ENCODE measurements at regions not wholly inside any gene's neighbourhood (a gene's known extent, or its start where the extent isn't known, plus 50 kb on each side); places are given as distances from the start of the nearest gene placed in this dataset.
"Not testable (repeated sequence)": the region's sequence is repeated elsewhere in the genome, so short reads cannot be mapped to it uniquely, and the experiment has no call there.

DNA sequence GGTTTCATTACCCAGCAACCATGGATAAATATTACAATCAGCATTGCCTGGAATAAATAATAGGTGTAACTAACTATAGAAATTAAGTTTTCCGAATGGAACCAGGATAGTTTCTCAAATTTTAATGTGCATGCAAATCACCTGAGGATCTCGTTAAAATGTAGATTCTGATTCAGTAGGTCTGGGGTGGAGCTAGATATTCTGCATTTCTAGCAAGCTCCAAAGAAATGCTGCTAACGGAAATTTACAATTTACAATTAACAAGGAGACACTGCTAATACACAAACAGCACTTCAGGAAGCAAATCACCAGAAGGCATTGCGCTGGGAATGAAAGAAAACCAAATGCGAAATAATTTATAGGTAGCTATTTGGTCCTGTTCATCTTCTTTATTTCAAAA, 597.5 kb upstream of the KLF12 start:
- no peak for DNase-seq (ENCODE audit: low read depth)
- no peak overlapping the region for H3K4me3 ChIP-seq (ENCODE audit: control insufficient read depth, low read depth, low read length)
- no peak for TF ChIP-seq CTCF (IDR thresholded peaks at IDR 0.05; ENCODE audit: control insufficient read depth, insufficient read depth, low read depth, low read length, missing control alignments)

DNA sequence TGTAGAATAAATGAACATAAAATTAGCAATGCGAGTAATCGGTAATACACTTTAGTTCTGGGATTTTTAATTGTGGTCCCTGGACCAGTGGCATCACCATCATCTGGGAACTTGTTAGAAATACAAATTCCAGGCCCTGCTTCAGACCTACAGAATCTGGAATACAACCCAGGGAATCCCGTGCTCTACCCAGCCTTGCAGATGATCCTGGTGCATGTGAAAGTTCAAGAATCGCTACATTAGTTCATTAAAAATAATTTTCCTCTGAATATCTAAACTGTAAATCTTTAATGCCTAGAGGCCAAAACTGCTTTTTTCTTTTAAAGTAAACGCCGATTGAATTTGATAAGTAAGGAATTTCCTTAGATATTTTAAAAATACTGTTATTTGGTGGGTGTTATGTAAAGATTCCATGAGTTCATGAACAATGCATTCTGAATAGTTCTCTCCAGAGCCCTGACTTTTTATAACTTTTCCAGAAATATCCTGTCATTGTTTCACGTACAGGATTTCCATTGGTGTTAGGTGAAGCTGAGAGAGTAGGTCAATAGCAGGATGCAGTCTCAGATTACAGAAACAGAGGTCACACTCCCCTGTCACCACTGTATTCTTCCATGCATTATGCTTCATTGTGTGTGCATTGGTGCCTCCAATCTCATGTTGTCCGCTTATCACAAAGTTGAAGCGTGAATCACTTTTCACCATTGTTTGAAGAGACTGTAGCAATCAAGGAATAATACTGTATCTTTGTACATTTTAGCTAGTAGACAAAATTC, 596.5 kb upstream of the KLF12 start:
- no peak for TF ChIP-seq CTCF (IDR thresholded peaks at IDR 0.05; ENCODE audit: control insufficient read depth, insufficient read depth, low read depth, low read length, missing control alignments)
- no peak for DNase-seq (ENCODE audit: low read depth)
- no peak overlapping the region for H3K4me3 ChIP-seq (ENCODE audit: control insufficient read depth, low read depth, low read length)

DNA sequence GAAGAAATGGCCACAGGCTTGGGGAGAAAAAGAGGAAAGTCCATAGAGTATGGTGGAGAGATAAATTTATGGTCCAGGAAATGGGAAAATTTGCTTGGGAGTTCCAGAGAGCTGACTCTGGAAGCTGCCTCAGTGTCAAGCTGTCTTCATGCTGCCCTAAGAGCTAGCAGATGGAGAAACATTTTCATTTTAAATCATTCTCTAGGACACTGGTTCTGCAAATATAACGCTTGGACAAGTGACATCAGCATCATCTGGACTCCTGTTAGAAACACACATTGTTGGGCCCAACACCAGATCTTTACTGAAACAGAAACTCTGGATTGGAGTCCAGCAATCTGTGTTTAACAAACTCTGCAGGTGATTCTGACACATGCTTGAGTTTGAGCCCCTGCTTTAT, 592.0 kb upstream of the KLF12 start:
- no peak for DNase-seq (ENCODE audit: low read depth)
- no peak for TF ChIP-seq CTCF (IDR thresholded peaks at IDR 0.05; ENCODE audit: control insufficient read depth, insufficient read depth, low read depth, low read length, missing control alignments)

GRCh38 chr13:74718232-74718842, 584.1 kb upstream of the KLF12 start:
- H3K4me3 ChIP-seq (ENCODE audit: control insufficient read depth, low read depth, low read length); DNase-seq (ENCODE audit: low read depth): not testable (repeated sequence)

More for the DNA sequence above, 592.0 kb upstream of the KLF12 start:
- H3K4me3 ChIP-seq (ENCODE audit: control insufficient read depth, low read depth, low read length) = no peak overlapping the region

DNA sequence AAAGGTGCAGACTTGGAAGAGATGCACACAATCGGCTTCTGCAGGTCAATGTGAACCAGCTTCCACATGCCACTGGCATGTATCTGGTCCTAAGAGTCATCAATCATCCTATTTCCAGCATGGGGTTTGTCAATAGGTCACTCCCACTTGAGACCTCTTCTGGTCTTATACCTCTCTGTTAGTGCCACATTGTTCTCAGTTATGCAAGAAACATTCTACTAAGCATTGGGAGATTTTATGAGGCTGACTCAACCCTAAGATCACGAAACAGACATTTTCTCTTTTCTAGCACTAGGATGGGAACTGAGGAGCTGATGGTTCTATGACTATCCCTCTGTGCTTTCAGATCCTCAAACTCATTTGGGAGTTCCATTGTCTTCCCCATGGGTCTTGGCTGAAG, 581.5 kb upstream of the KLF12 start:
- no peak overlapping the region for H3K4me3 ChIP-seq (ENCODE audit: control insufficient read depth, low read depth, low read length)
- no peak for TF ChIP-seq CTCF (IDR thresholded peaks at IDR 0.05; ENCODE audit: control insufficient read depth, insufficient read depth, low read depth, low read length, missing control alignments)
- peak; percentile 57 for DNase-seq (ENCODE audit: low read depth)

DNA sequence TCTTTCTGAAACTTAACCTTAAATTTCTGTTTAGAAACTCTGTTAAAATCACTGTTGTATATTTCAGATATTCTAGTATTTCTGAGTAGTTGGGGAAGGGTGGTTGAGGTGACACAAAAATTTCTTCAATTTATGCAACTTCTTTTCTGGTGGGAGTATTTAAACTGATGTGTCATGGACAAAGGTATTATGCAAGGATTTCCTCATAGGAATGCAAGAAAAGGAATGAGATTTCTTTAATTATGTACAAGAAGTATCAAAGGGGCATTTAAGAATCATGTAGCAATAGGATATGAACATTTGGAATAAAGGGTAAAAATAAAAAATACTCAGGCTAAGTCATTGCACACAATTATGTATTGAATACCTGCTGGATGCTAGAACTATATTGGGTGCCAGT, 575.8 kb upstream of the KLF12 start:
- peak; percentile 62 for DNase-seq (ENCODE audit: low read depth)
- H3K4me3 ChIP-seq (ENCODE audit: control insufficient read depth, low read depth, low read length) = no peak overlapping the region
- TF ChIP-seq CTCF (IDR thresholded peaks at IDR 0.05; ENCODE audit: control insufficient read depth, insufficient read depth, low read depth, low read length, missing control alignments) = no peak

DNA sequence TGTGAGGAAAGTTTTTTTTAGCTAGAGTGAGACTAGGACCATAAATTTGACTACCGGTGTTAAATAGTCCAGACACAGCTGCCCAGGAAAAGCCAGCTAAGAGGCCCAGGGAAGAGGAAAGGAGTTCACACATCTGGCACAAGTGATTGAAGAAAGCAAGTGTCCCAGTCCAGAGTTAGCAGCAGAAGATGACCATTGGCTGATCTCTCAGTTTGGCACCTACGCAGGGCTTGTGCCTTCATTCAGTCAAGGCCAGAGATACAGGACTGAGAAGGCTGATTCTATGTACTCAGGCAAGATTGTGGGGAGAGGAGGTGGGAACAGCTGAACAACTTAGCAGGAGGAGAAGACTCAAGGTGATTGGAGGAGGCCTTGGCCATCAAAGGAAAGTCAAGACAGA, 575.0 kb upstream of the KLF12 start:
- H3K4me3 ChIP-seq (ENCODE audit: control insufficient read depth, low read depth, low read length) = no peak overlapping the region
- no peak for TF ChIP-seq CTCF (IDR thresholded peaks at IDR 0.05; ENCODE audit: control insufficient read depth, insufficient read depth, low read depth, low read length, missing control alignments)
- DNase-seq (ENCODE audit: low read depth) = no peak
